Heart left ventricle (tissue), 13 donors: ENCODE measurements at regions not wholly inside any gene's neighbourhood (a gene's known extent, or its start where the extent isn't known, plus 50 kb on each side); places are given as distances from the start of the nearest gene placed in this dataset.

Experiments
- POLR2A ChIP-seq, 2 donors: fragments of 450-650 bp; IDR thresholded peaks; one replicate each; pipeline ENCODE4 v1.6.1; 2017; ENCODE audit warnings: antibody characterized with exemption in 2 of 2, mild to moderate bottlenecking in 2 of 2, moderate library complexity in 2 of 2
- TF ChIP-seq, protein P1 (sequence below), 12 donors: fragments of 200-600 bp; sonication (generic) in 4 of 12; IDR thresholded peaks; one replicate each; pipeline versions ENCODE4 v1.5.0 to v1.8.0; 2018 to 2022; ENCODE audit warnings: antibody characterized with exemption in 12 of 12, mild to moderate bottlenecking in 5 of 12
- donor health status: ischemic (EF 13 %, LVEDD 7.1; RV severe dilation, severe dysfunction).
- donor health status: DM: no; HTN: yes; CAD: no.
- donor health status: DM: no; HTN: no; CAD: no.
- donor health status: ischemic (EF 25% LVEDD 6.9; RV normal size, moderate dysfunction).
- donor health status: ischemic (EF 25% LVEDD 5.7; RV mildly dilated, moderate dysfunction).
- donor health status: ischemic (EF 35%, LVEDD 5.7; RV mildly dilated, moderate dysfunction).
- donor health status: nonischemic (EF 11% LVEDD 7.7; RV severe dilation, severe dysfunction).
- donor health status: DM: yes; HTN: yes; CAD: no.
- donor health status: PGD.
- donor health status: ischemic (EF 29% LVEDD 5.4; RV normal size, mild dysfunction).
- donor health status: nonischemic (EF 23%, LVEDD 6.1; RV moderate dilation, normal function).

DNA sequence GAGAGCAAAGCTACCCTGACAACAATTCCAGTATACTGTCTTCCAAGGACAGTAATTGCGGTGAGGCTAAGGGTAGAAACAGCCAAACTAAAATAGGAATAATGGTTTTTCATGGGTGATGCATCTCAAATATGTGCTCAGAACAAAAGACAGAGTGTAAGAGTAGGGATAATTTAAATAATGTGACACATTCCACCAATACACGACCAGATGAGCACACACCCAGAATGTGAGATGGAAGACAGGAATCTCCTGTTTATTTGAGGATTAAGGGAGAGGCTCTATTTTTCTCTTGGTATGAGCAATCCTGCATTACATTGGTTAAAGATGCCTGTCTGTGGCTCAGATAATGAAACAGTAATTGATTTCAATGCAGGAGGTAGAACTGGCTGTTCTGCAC, 292.9 kb upstream of the ZFP64 start:
- TF ChIP-seq, protein P1, sequence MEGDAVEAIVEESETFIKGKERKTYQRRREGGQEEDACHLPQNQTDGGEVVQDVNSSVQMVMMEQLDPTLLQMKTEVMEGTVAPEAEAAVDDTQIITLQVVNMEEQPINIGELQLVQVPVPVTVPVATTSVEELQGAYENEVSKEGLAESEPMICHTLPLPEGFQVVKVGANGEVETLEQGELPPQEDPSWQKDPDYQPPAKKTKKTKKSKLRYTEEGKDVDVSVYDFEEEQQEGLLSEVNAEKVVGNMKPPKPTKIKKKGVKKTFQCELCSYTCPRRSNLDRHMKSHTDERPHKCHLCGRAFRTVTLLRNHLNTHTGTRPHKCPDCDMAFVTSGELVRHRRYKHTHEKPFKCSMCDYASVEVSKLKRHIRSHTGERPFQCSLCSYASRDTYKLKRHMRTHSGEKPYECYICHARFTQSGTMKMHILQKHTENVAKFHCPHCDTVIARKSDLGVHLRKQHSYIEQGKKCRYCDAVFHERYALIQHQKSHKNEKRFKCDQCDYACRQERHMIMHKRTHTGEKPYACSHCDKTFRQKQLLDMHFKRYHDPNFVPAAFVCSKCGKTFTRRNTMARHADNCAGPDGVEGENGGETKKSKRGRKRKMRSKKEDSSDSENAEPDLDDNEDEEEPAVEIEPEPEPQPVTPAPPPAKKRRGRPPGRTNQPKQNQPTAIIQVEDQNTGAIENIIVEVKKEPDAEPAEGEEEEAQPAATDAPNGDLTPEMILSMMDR (IDR thresholded peaks at IDR 0.05) = no peak
- TF ChIP-seq POLR2A (IDR thresholded peaks at IDR 0.05) = no peak
